ENCODE measurements at regions not wholly inside any gene's neighbourhood (a gene's known extent, or its start where the extent isn't known, plus 50 kb on each side); places are given as distances from the start of the nearest gene placed in this dataset.

DNA sequence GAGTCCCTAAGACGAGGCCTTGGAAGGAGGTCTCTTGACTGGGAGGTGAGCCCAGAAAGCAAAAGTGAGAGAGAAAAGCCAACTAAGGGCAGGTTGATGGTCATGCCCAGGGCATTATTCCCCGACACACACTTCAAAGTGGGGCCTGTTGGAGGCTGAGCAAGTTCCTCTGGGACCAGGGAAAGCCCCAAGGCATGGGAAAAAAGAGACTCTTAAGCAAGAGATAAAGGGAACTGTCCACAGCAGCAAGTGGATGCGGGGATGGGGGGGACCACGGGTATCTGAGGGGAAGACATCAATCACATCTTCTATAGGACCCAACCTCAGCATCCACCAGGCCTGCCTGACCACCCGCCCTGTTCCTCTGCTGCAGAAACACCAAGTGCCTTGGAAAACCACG, 119.9 kb upstream of the MAFB start:
- TF ChIP-seq POLR2A (IDR thresholded peaks at IDR 0.05) (no peak), CTCF (IDR thresholded peaks at IDR 0.05) (no peak)

Data from testis (tissue), 2 donors.